Fibroblast of lung (primary cell): ENCODE measurements at regions not wholly inside any gene's neighbourhood (a gene's known extent, or its start where the extent isn't known, plus 50 kb on each side); places are given as distances from the start of the nearest gene placed in this dataset.

Experiments
- DNase-seq, 2 donors: peaks; one replicate each; pipeline versions ENCODE4 v3.0.0 to v3.0.0-alpha.2; 2010; ENCODE audit warnings: low read depth in 2 of 2
- H2AFZ ChIP-seq: 2 replicates; pipeline ENCODE4 v1.5.1; 2012; ENCODE audit warnings: low read length, control low read depth, inconsistent platforms
- H3K27ac ChIP-seq: 2 replicates; pipeline ENCODE4 v1.5.1; 2011; ENCODE audit warnings: low read length, control low read depth; ENCODE audit not compliant: insufficient read depth
- H3K27me3 ChIP-seq: 2 replicates; pipeline ENCODE4 v1.5.1; 2011; ENCODE audit warnings: mild to moderate bottlenecking, low read length; ENCODE audit not compliant: control insufficient read depth, insufficient read depth
- H3K36me3 ChIP-seq: 2 replicates; pipeline ENCODE4 v1.5.1; 2011; ENCODE audit warnings: low read length; ENCODE audit not compliant: control insufficient read depth, insufficient read depth
- H3K4me1 ChIP-seq: 2 replicates; pipeline ENCODE4 v1.5.1; 2011; ENCODE audit warnings: low read length; ENCODE audit not compliant: control insufficient read depth, insufficient read depth; ENCODE audit errors: extremely low read depth
- H3K4me2 ChIP-seq: 2 replicates; pipeline ENCODE4 v1.5.1; 2011; ENCODE audit warnings: low read length, control low read depth; ENCODE audit not compliant: insufficient read depth; ENCODE audit errors: extremely low read depth
- H3K4me3 ChIP-seq, 4 experiments: fragments of 200-600 bp in 1 of 4; sonication (generic) in 1 of 4; replicated peaks in 1 of 4; 2 replicates each; pipeline ENCODE4 v1.5.1; 2011 to 2016; ENCODE audit warnings: low read length in 4 of 4, low read depth in 3 of 4, mild to moderate bottlenecking in 3 of 4, control low read depth in 2 of 4, inconsistent platforms in 1 of 4, mixed read lengths in 1 of 4; ENCODE audit not compliant: insufficient read depth in 1 of 4; ENCODE audit errors: control extremely low read depth in 1 of 4
- H3K79me2 ChIP-seq: 2 replicates; pipeline ENCODE4 v1.5.1; 2012; ENCODE audit warnings: mild to moderate bottlenecking, low read length, inconsistent platforms; ENCODE audit not compliant: control insufficient read depth, insufficient read depth
- H3K9ac ChIP-seq: 2 replicates; pipeline ENCODE4 v1.5.1; 2011; ENCODE audit warnings: mild to moderate bottlenecking, low read length, control low read depth; ENCODE audit not compliant: insufficient read depth
- H3K9me3 ChIP-seq: 2 replicates; pipeline ENCODE4 v1.5.1; 2012; ENCODE audit warnings: low read depth, low read length; ENCODE audit not compliant: control insufficient read depth, insufficient read depth
- H4K20me1 ChIP-seq: 2 replicates; pipeline ENCODE4 v1.5.1; 2011; ENCODE audit warnings: low read length; ENCODE audit not compliant: control insufficient read depth, insufficient read depth; ENCODE audit errors: extremely low read depth
- EZH2 ChIP-seq: IDR thresholded peaks from 2 replicates; pipeline ENCODE4 v1.5.1; 2012; ENCODE audit warnings: low read length, control low read depth, mild to moderate bottlenecking; ENCODE audit errors: missing control alignments
- TF ChIP-seq, protein P1 (sequence below), 2 donors: IDR thresholded peaks in 1 of 2; conservative IDR thresholded peaks in 1 of 2; 1 replicate in 1 of 2; 2 replicates in 1 of 2; pipeline ENCODE4 v1.5.1; 2011 to 2012; ENCODE audit warnings: low read length in 2 of 2, control low read depth in 1 of 2, inconsistent platforms in 1 of 2, low read depth in 1 of 2, mild to moderate bottlenecking in 1 of 2

DNA sequence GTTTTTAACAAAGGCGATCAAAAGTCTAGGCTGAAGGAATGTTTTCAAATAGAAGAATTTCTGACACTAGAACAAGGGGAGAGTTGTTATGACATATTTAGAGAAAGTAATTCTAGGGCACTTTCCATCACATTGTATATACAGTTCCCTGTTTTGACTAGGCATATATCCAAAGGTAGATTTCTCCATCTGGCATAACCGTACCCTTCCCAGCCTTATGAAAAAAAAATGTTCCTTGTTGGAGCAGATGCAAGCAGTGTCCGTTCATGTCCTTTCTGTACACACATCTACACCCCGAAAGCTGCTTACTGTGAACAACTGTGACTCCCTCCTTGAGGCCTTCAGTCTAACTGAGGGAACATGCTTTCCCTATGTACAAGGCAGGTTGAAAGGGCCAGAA lies 271.7 kb upstream of the GBE1 start:
- H3K4me3 ChIP-seq: no peak overlapping the region
- H3K79me2 ChIP-seq: no peaks in the 10 kb centered on the region
- H3K36me3 ChIP-seq: no peaks in the 10 kb centered on the region
- H3K9ac ChIP-seq: no peak overlapping the region
- no peaks in the 10 kb centered on the region for H3K27me3 ChIP-seq
- no peaks in the 10 kb centered on the region for H3K9me3 ChIP-seq
- DNase-seq: no peak
- no peak overlapping the region for H2AFZ ChIP-seq
- no peaks in the 10 kb centered on the region for H3K4me1 ChIP-seq
- TF ChIP-seq, protein P1, sequence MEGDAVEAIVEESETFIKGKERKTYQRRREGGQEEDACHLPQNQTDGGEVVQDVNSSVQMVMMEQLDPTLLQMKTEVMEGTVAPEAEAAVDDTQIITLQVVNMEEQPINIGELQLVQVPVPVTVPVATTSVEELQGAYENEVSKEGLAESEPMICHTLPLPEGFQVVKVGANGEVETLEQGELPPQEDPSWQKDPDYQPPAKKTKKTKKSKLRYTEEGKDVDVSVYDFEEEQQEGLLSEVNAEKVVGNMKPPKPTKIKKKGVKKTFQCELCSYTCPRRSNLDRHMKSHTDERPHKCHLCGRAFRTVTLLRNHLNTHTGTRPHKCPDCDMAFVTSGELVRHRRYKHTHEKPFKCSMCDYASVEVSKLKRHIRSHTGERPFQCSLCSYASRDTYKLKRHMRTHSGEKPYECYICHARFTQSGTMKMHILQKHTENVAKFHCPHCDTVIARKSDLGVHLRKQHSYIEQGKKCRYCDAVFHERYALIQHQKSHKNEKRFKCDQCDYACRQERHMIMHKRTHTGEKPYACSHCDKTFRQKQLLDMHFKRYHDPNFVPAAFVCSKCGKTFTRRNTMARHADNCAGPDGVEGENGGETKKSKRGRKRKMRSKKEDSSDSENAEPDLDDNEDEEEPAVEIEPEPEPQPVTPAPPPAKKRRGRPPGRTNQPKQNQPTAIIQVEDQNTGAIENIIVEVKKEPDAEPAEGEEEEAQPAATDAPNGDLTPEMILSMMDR (conservative IDR thresholded peaks at IDR 0.05 in 1 of 2, IDR thresholded peaks at IDR 0.05 in 1 of 2; ENCODE audit: low read depth in 1 of 2, low read length in 2 of 2): no peak
- TF ChIP-seq EZH2: no peak
- no peak overlapping the region for H3K27ac ChIP-seq
- no peak overlapping the region for H3K4me2 ChIP-seq
- H4K20me1 ChIP-seq: no peaks in the 10 kb centered on the region

DNA sequence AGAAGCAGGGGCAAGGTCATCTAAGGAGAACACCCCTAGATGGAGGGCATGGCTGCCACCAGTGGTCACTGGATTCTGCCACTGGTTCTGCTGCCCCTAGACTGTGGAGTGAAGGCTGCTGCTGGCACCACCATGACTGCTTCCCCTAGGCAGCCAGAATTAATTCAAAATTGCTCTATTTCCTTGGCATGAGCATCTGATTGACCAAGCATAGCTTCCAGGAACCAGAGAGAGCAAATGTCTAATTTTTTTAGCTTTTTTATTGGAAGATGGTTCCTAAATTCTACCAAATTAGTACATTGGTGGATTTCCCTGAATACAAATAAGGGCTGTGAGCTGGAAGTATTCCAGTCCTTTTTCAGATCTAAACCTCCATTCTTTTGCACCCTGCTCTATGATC lies 270.2 kb upstream of the GBE1 start:
- Histone ChIP-seq H3K4me1 (no peaks in the 10 kb centered on the region), H3K27me3 (no peaks in the 10 kb centered on the region), H3K4me2 (no peak overlapping the region), H4K20me1 (no peaks in the 10 kb centered on the region), H3K27ac (no peak overlapping the region), H3K4me3 (no peak overlapping the region), H3K9me3 (no peaks in the 10 kb centered on the region), H3K36me3 (no peaks in the 10 kb centered on the region), H3K9ac (no peak overlapping the region), H3K79me2 (no peaks in the 10 kb centered on the region), H2AFZ (no peak overlapping the region)
- no peak for DNase-seq
- TF ChIP-seq EZH2: no peak
- TF ChIP-seq, protein P1 (conservative IDR thresholded peaks at IDR 0.05 in 1 of 2, IDR thresholded peaks at IDR 0.05 in 1 of 2; ENCODE audit: low read depth in 1 of 2, low read length in 2 of 2): no peak

DNA sequence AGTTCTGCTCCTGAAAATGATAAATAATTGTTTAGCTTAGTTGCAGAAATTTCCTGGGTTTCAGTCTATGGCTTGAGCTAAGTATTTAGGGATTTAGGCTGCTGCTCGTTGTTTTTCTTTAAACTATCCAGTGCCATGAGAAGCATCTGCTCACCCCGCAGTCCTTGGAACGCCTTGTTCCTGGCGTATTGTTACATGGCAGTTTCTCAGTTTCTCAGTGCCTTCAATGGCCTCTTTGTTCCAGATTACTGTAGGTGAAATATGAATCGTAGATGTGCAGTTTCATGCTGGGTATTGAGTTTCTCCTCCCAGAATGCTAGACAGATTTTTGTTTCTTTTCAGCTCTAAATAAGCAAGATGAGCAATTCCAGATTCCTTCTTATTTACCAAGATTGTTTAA lies 269.5 kb upstream of the GBE1 start:
- Histone ChIP-seq H3K79me2 (no peaks in the 10 kb centered on the region), H3K4me1 (no peaks in the 10 kb centered on the region), H3K4me3 (no peak overlapping the region), H3K9me3 (no peaks in the 10 kb centered on the region), H3K9ac (no peak overlapping the region), H4K20me1 (no peaks in the 10 kb centered on the region), H3K4me2 (no peak overlapping the region), H3K36me3 (no peaks in the 10 kb centered on the region), H2AFZ (no peak overlapping the region), H3K27ac (no peak overlapping the region), H3K27me3 (no peaks in the 10 kb centered on the region)
- no peak for TF ChIP-seq EZH2
- TF ChIP-seq, protein P1 (conservative IDR thresholded peaks at IDR 0.05 in 1 of 2, IDR thresholded peaks at IDR 0.05 in 1 of 2; ENCODE audit: low read depth in 1 of 2, low read length in 2 of 2): no peak
- DNase-seq: no peak
